B cell (primary cell): ENCODE measurements at regions not wholly inside any gene's neighbourhood (a gene's known extent, or its start where the extent isn't known, plus 50 kb on each side); places are given as distances from the start of the nearest gene placed in this dataset.

Experiments
- ATAC-seq: fragments of 200-7000 bp; cut with Tn5 transposase; one replicate; pipeline ENCODE4 v1.10.0; 2021; ENCODE audit warnings: low read depth, mild to moderate bottlenecking, moderate number of reproducible peaks, moderate library complexity
- CTCF ChIA-PET: fragments of 350-600 bp; sonication (Branson Sonifier 250); formaldehyde crosslinking; loops from one replicate; lab custom pipeline; 2021; ENCODE audit warnings: antibody characterized with exemption, inconsistent platforms; lab: Charles Lee
- POLR2A ChIA-PET: fragments of 350-600 bp; sonication (Branson Sonifier 250); formaldehyde crosslinking; loops from one replicate; lab custom pipeline; 2021; ENCODE audit warnings: antibody characterized with exemption; lab: Charles Lee
- DNase-seq: peaks from one replicate; pipeline ENCODE4 v3.0.0; 2013
- H2AFZ ChIP-seq: 2 replicates; pipeline ENCODE4 v1.6.1; 2012; ENCODE audit warnings: mild to moderate bottlenecking, low read depth, low read length; ENCODE audit not compliant: insufficient read depth, poor library complexity, severe bottlenecking
- H3K27ac ChIP-seq, 2 donors: 1 replicate in 1 of 2; 2 replicates in 1 of 2; pipeline ENCODE4 v1.5.1; 2012 to 2013; ENCODE audit warnings: low read length in 2 of 2, mild to moderate bottlenecking in 2 of 2, moderate library complexity in 1 of 2
- H3K27me3 ChIP-seq, 4 experiments: fragments of 200-600 bp in 1 of 4; sonication (generic) in 1 of 4; replicated peaks in 1 of 4; 1 replicate in 2 of 4; 2 replicates in 2 of 4; pipeline versions ENCODE4 v1.6.1 to v1.7.0; 2013 to 2016; ENCODE audit warnings: low read length in 3 of 4, mild to moderate bottlenecking in 2 of 4, mixed read lengths in 1 of 4, moderate library complexity in 1 of 4; ENCODE audit not compliant: insufficient read depth in 4 of 4, control insufficient read depth in 3 of 4; ENCODE audit errors: control extremely low read depth in 1 of 4
- H3K36me3 ChIP-seq, 2 experiments: replicated peaks in 1 of 2; 1 replicate in 1 of 2; 2 replicates in 1 of 2; pipeline versions ENCODE4 v1.6.1 to v1.7.1; 2013; ENCODE audit warnings: low read length in 1 of 2; ENCODE audit not compliant: insufficient read depth in 2 of 2, control insufficient read depth in 1 of 2; ENCODE audit errors: control extremely low read depth in 1 of 2, extremely low read depth in 1 of 2
- H3K4me1 ChIP-seq, 2 donors: fragments of 200-600 bp in 1 of 2; sonication (generic) in 1 of 2; 1 replicate in 1 of 2; 2 replicates in 1 of 2; pipeline versions ENCODE4 v1.5.1 to v1.6.1; 2013 to 2017; ENCODE audit warnings: low read length in 2 of 2; ENCODE audit not compliant: control insufficient read depth in 2 of 2, insufficient read depth in 2 of 2
- H3K4me2 ChIP-seq: replicated peaks from 2 replicates; pipeline ENCODE3; 2012; ENCODE audit warnings: mild to moderate bottlenecking, low read depth, low read length; ENCODE audit not compliant: poor library complexity, severe bottlenecking
- H3K4me3 ChIP-seq, 5 experiments: fragments of 200-600 bp in 1 of 5; sonication (generic) in 1 of 5; 1 replicate in 3 of 5; 2 replicates in 2 of 5; pipeline versions ENCODE4 v1.5.1 to v1.7.0; 2011 to 2016; ENCODE audit warnings: low read length in 4 of 5, mild to moderate bottlenecking in 4 of 5, low read depth in 2 of 5, control low read depth in 1 of 5, moderate library complexity in 1 of 5; ENCODE audit not compliant: insufficient read depth in 1 of 5; ENCODE audit errors: control extremely low read depth in 1 of 5, extremely low read depth in 1 of 5
- H3K79me2 ChIP-seq: fragments of 200-600 bp; sonication (generic); one replicate; pipeline ENCODE4 v1.6.0; 2016; ENCODE audit warnings: low read length; ENCODE audit not compliant: control insufficient read depth, insufficient read depth
- H3K9ac ChIP-seq: fragments of 200-600 bp; sonication (generic); 2 replicates; pipeline ENCODE4 v1.6.1; 2017; ENCODE audit warnings: mild to moderate bottlenecking, low read length, moderate library complexity
- H3K9me3 ChIP-seq, 3 donors: one replicate each; pipeline versions ENCODE4 v1.6.1 to v1.7.1; 2013; ENCODE audit warnings: low read length in 2 of 3; ENCODE audit not compliant: control insufficient read depth in 2 of 3, insufficient read depth in 1 of 3; ENCODE audit errors: control extremely low read depth in 1 of 3
- H4K20me1 ChIP-seq: 2 replicates; pipeline ENCODE4 v1.6.0; 2012; ENCODE audit warnings: mild to moderate bottlenecking, low read length; ENCODE audit not compliant: insufficient read depth, control insufficient read depth, poor library complexity, severe bottlenecking
- H3K27ac Mint-ChIP-seq: one replicate; pipeline ENCODE4 v1.8.0; 2021; ENCODE audit warnings: mixed read lengths
- H3K27me3 Mint-ChIP-seq: one replicate; pipeline ENCODE4 v1.8.0; 2021; ENCODE audit warnings: mixed read lengths
- H3K4me1 Mint-ChIP-seq: one replicate; pipeline ENCODE4 v1.8.0; 2021; ENCODE audit warnings: mixed read lengths
- H3K4me3 Mint-ChIP-seq: one replicate; pipeline ENCODE4 v1.8.0; 2021; ENCODE audit warnings: mixed read lengths
- H3K9me3 Mint-ChIP-seq: one replicate; pipeline ENCODE4 v1.8.0; 2022; ENCODE audit warnings: mixed read lengths; ENCODE audit not compliant: insufficient read depth
- EZH2 ChIP-seq: IDR thresholded peaks from 2 replicates; pipeline ENCODE4 v1.6.1; 2012; ENCODE audit warnings: borderline replicate concordance, low read depth, mild to moderate bottlenecking, moderate library complexity, low read length; ENCODE audit not compliant: insufficient read depth, poor library complexity, severe bottlenecking
- WGBS: methylation state at CpG from one replicate; pipeline ENCODE4 v1.1.5; 2013; ENCODE audit warnings: missing lambda C conversion rate; ENCODE audit not compliant: insufficient coverage; 5-methylcytosine and 5-hydroxymethylcytosine counted together
- intact Hi-C: fragments of 100-400 bp; cut with micrococcal nuclease; formaldehyde crosslinking; loops from one replicate; pipeline ENCODE4 v1.10.0; 2022
- TF ChIP-seq, protein P1 (sequence below): fragments of 200-600 bp; IDR thresholded peaks from one replicate; pipeline ENCODE4 v1.8.0; 2022; ENCODE audit warnings: antibody characterized with exemption, mild to moderate bottlenecking

DNA sequence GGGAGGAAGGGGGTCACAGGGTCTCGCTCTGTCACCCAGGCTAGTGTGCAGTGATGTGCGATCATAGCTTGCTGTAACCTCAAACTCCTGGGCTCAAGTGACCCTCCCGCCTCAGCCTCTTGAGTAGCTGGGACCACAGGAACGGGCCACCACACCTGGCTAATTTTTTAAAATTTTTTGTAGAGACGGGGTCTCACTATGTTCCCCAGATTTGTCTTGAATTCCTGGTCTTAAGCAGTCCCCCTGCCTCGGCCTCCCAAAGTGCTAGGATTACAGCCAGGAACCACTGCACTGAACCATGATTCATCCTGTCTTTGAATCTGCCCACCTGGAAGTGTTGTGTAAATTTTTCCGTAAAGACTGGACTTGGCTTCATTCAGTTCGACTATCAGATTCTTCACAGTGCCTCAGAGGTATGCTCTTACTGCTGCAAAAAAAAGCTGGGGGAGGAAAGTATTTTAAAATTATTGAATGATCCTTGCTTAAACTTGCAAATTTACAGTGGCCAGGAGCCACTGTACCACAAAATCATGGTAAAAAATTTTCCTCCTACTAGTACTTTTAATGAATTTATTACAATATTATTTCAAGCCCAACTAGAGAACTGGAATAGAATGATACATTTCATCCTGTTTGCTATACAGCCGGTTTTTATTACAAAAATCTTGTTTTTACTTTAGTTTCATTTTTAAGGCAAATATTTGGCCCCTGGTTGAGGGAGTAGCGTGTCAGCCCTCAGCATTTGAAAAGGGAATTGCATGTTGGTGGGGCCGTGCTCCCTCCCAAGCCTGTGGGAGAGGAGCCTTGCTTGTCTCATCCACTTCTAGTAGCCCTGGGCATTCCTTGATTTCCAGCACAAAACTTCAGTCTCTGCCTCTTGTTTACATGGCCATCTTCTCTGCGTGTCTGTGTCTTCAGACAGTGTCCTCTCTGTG is 202.5 kb upstream of the SGK1 start:
- 85% methylated on average over 6 of the region's 12 CpGs for WGBS
- no peak for TF ChIP-seq EZH2
- TF ChIP-seq, protein P1, sequence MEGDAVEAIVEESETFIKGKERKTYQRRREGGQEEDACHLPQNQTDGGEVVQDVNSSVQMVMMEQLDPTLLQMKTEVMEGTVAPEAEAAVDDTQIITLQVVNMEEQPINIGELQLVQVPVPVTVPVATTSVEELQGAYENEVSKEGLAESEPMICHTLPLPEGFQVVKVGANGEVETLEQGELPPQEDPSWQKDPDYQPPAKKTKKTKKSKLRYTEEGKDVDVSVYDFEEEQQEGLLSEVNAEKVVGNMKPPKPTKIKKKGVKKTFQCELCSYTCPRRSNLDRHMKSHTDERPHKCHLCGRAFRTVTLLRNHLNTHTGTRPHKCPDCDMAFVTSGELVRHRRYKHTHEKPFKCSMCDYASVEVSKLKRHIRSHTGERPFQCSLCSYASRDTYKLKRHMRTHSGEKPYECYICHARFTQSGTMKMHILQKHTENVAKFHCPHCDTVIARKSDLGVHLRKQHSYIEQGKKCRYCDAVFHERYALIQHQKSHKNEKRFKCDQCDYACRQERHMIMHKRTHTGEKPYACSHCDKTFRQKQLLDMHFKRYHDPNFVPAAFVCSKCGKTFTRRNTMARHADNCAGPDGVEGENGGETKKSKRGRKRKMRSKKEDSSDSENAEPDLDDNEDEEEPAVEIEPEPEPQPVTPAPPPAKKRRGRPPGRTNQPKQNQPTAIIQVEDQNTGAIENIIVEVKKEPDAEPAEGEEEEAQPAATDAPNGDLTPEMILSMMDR, result no peak
- H3K4me3 ChIP-seq, result no peak overlapping the region
- H3K4me1 ChIP-seq, result peaks cover 8 to 15% of the 10 kb centered on the region in 2 donors
- peak overlapping the region; percentile 68 for H3K4me2 ChIP-seq
- H3K9ac ChIP-seq, result no peak overlapping the region
- peak overlapping the region; percentile 71 for H2AFZ ChIP-seq
- DNase-seq, result no peak
- Mint-ChIP-seq H3K4me3 (no peak overlapping the region), H3K27ac (no peak overlapping the region), H3K27me3 (no peaks in the 10 kb centered on the region), H3K9me3 (no peaks in the 10 kb centered on the region), H3K4me1 (peaks cover 12% of the 10 kb centered on the region)
- H3K9me3 ChIP-seq, result no peaks in the 10 kb centered on the region
- ChIA-PET CTCF (interaction anchor here (0.6 kb wide), 1 partner anchor 33 kb away, joined by 3 read pairs; no protein-coding TSS in a partner anchor), POLR2A (no interaction called here)
- no peak for ATAC-seq
- no peaks in the 10 kb centered on the region for H3K36me3 ChIP-seq
- intact Hi-C loops, result loop anchor here (5.0 kb wide), 1 partner anchor 122 kb away; no protein-coding TSS in a partner anchor
- H3K79me2 ChIP-seq, result no peaks in the 10 kb centered on the region
- no peak overlapping the region for H3K27ac ChIP-seq
- no peaks in the 10 kb centered on the region for H4K20me1 ChIP-seq
- H3K27me3 ChIP-seq, result no peaks in the 10 kb centered on the region

DNA sequence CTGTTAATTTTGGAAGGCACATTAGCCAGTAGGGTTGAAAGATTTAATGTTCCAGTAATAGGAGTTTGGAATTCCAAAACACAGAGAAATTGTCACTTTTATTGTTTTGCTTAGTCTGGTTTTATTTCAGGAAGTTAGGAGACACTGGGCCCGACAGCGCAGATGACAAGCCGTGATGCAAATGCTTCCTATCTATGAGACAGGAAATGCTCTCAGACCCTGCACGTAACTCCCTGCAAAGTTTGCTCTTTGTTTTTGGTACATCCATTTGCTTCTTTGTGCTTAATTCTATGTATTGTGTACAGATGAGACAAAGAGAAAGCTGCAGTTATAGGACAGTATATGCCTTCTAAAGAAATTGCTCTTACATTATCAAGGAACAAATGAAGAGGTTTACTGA is 201.6 kb upstream of the SGK1 start:
- ATAC-seq (peak; percentile 51), DNase-seq (peak; percentile 50)
- Mint-ChIP-seq H3K9me3 (no peaks in the 10 kb centered on the region), H3K27ac (no peak overlapping the region), H3K27me3 (no peaks in the 10 kb centered on the region), H3K4me1 (peaks cover 12% of the 10 kb centered on the region), H3K4me3 (peak overlapping the region; percentile 73)
- H3K4me1 ChIP-seq, result peaks cover 8 to 15% of the 10 kb centered on the region in 2 donors
- no peak for TF ChIP-seq EZH2
- TF ChIP-seq, protein P1, result no peak
- H3K9ac ChIP-seq, result peak overlapping the region; percentile 44
- H3K9me3 ChIP-seq, result no peaks in the 10 kb centered on the region
- no peaks in the 10 kb centered on the region for H4K20me1 ChIP-seq
- H3K79me2 ChIP-seq, result no peaks in the 10 kb centered on the region
- 0% methylated on average over 3 of the region's 4 CpGs for WGBS
- intact Hi-C loops, result no loop called here
- peak overlapping the region; percentile 71 for H2AFZ ChIP-seq
- H3K4me3 ChIP-seq, result peak overlapping the region in 1 of 5 experiments; percentile 30
- no peaks in the 10 kb centered on the region for H3K27me3 ChIP-seq
- ChIA-PET CTCF (no interaction called here), POLR2A (no interaction called here)
- H3K36me3 ChIP-seq, result no peaks in the 10 kb centered on the region
- H3K27ac ChIP-seq, result no peak overlapping the region
- peak overlapping the region; percentile 68 for H3K4me2 ChIP-seq
